Kidney (tissue), 13 donors: ENCODE measurements at regions not wholly inside any gene's neighbourhood (a gene's known extent, or its start where the extent isn't known, plus 50 kb on each side); places are given as distances from the start of the nearest gene placed in this dataset.

Experiments used
- DNase-seq, 5 donors: peaks; one replicate each; pipeline ENCODE4 v3.0.0-alpha.2; 2013 to 2020
- FAIRE-seq: peaks from 2 replicates; lab custom pipeline; 2012; peaks lifted over from hg19 to GRCh38; lab: Jason Lieb, UNC
- H3K27ac ChIP-seq, 2 donors: one replicate each; pipeline ENCODE4 v1.7.0; 2013; ENCODE audit warnings: low read depth in 2 of 2, low read length in 2 of 2, inconsistent platforms in 1 of 2
- H3K27me3 ChIP-seq: one replicate; pipeline ENCODE4 v1.7.1; 2013; ENCODE audit warnings: low read length, inconsistent platforms; ENCODE audit not compliant: control insufficient read depth, insufficient read depth
- H3K36me3 ChIP-seq, 3 donors: one replicate each; pipeline versions ENCODE4 v1.7.0 to v1.7.1; 2013; ENCODE audit warnings: low read length in 3 of 3, control low read depth in 1 of 3, inconsistent platforms in 1 of 3; ENCODE audit not compliant: insufficient read depth in 3 of 3, control insufficient read depth in 2 of 3
- H3K4me1 ChIP-seq, 3 donors: one replicate each; pipeline versions ENCODE4 v1.7.0 to v1.7.1; 2013; ENCODE audit warnings: low read length in 3 of 3, inconsistent platforms in 1 of 3, low read depth in 1 of 3; ENCODE audit not compliant: control insufficient read depth in 2 of 3, insufficient read depth in 2 of 3
- H3K4me3 ChIP-seq, 3 donors: one replicate each; pipeline versions ENCODE4 v1.7.0 to v1.8.1; 2013; ENCODE audit warnings: low read length in 3 of 3, control low read depth in 1 of 3, inconsistent platforms in 1 of 3
- H3K9ac ChIP-seq, 3 donors: one replicate each; pipeline versions ENCODE4 v1.7.0 to v1.7.1; 2013; ENCODE audit warnings: low read length in 3 of 3, control low read depth in 1 of 3, inconsistent platforms in 1 of 3
- H3K9me3 ChIP-seq, 3 donors: one replicate each; pipeline versions ENCODE4 v1.7.0 to v1.7.1; 2013; ENCODE audit warnings: low read length in 3 of 3, control low read depth in 1 of 3, inconsistent platforms in 1 of 3; ENCODE audit not compliant: control insufficient read depth in 2 of 3, insufficient read depth in 1 of 3
- CTCF ChIP-seq: IDR thresholded peaks from 3 replicates; pipeline ENCODE4 v1.5.1; 2012; ENCODE audit warnings: mild to moderate bottlenecking, moderate library complexity, borderline replicate concordance; ENCODE audit not compliant: insufficient read depth; ENCODE audit errors: extremely low read depth
- intact Hi-C: fragments of 100-400 bp; cut with DNase I; formaldehyde crosslinking; loops from one replicate; pipeline ENCODE4 v1.11.1; 2022
- donor health status: control.
- donor health status: control.
- donor health status: control.
- donor health status: control.
- donor health status: control.
- donor health status: DM: yes; HTN: yes; CAD: no.
- donor health status: Normal renal cell carcinoma (clear cell type).

GRCh38 chr5:118044169-118044568, 944.2 kb downstream of the DTWD2 start:
- H3K27me3 ChIP-seq: no peaks in the 10 kb centered on the region
- intact Hi-C loops: no loop called here

GRCh38 chr5:118043531-118043930, 944.8 kb downstream of the DTWD2 start:
- Histone ChIP-seq H3K4me3 (no peak overlapping the region), H3K27me3 (no peaks in the 10 kb centered on the region), H3K27ac (no peak overlapping the region), H3K9ac (no peak overlapping the region), H3K9me3 (no peaks in the 10 kb centered on the region), H3K4me1 (no peaks in the 10 kb centered on the region), H3K36me3 (no peaks in the 10 kb centered on the region)
- FAIRE-seq (no peak), DNase-seq (no peak)
- TF ChIP-seq CTCF: no peak
- intact Hi-C loops: no loop called here

More at GRCh38 chr5:118044169-118044568, 944.2 kb downstream of the DTWD2 start:
- Histone ChIP-seq H3K9ac (no peak overlapping the region), H3K4me3 (no peak overlapping the region), H3K36me3 (no peaks in the 10 kb centered on the region), H3K9me3 (no peaks in the 10 kb centered on the region), H3K27ac (no peak overlapping the region), H3K4me1 (no peaks in the 10 kb centered on the region)
- no peak for TF ChIP-seq CTCF
- FAIRE-seq: no peak
- DNase-seq: no peak

- no peak overlapping the region for H3K27ac ChIP-seq
- DNase-seq: no peak
- intact Hi-C loops: no loop called here
- H3K36me3 ChIP-seq: no peaks in the 10 kb centered on the region
- no peak for FAIRE-seq
- no peaks in the 10 kb centered on the region for H3K27me3 ChIP-seq
- no peak overlapping the region for H3K9ac ChIP-seq
- H3K9me3 ChIP-seq: no peaks in the 10 kb centered on the region
- H3K4me3 ChIP-seq: no peak overlapping the region
- TF ChIP-seq CTCF: no peak
- no peaks in the 10 kb centered on the region for H3K4me1 ChIP-seq
Measured at GRCh38 chr5:118042076-118042475, 946.3 kb downstream of the DTWD2 start.

- no peaks in the 10 kb centered on the region for H3K27me3 ChIP-seq
- FAIRE-seq (no peak), DNase-seq (no peak)
- intact Hi-C loops: no loop called here
- H3K4me1 ChIP-seq: no peaks in the 10 kb centered on the region
- H3K9ac ChIP-seq: no peak overlapping the region
- no peak overlapping the region for H3K27ac ChIP-seq
- no peaks in the 10 kb centered on the region for H3K36me3 ChIP-seq
- no peak for TF ChIP-seq CTCF
- no peaks in the 10 kb centered on the region for H3K9me3 ChIP-seq
- H3K4me3 ChIP-seq: no peak overlapping the region
Measured at GRCh38 chr5:118040496-118040895, 947.9 kb downstream of the DTWD2 start.
